ENCODE measurements at regions not wholly inside any gene's neighbourhood (a gene's known extent, or its start where the extent isn't known, plus 50 kb on each side); places are given as distances from the start of the nearest gene placed in this dataset.

GRCh38 chr16:5653789-5654188 lies 556.2 kb upstream of the EEF2KMT start:
- dilution Hi-C loops (cut with HindIII; ENCODE audit: low sequenced_read_pairs, unreplicated experiment): no loop called here
- no TSS peak for BruUV-seq (replicated peaks)

More at GRCh38 chr16:5653789-5654188, 556.2 kb upstream of the EEF2KMT start:
- intact Hi-C loops (cut with micrococcal nuclease): no loop called here
- Histone ChIP-seq H3K9ac (ENCODE audit: low read depth, low read length) (no peak overlapping the region), H3K4me3 (ENCODE audit: insufficient read depth, low read depth, low read length) (no peak overlapping the region), H3K4me2 (ENCODE audit: low read depth, low read length) (no peak overlapping the region), H2AFZ (replicated peaks; ENCODE audit: low read length, poor library complexity) (no peak overlapping the region), H4K91ac (ENCODE audit: insufficient read depth, low read depth, low read length) (no peak overlapping the region), H3K9me1 (ENCODE audit: insufficient read depth, low read length) (no peaks in the 10 kb centered on the region), H4K5ac (ENCODE audit: low read depth, low read length) (no peak overlapping the region), H3K23ac (ENCODE audit: low read depth, low read length) (no peak overlapping the region), H2BK5ac (ENCODE audit: low read depth, low read length, poor library complexity, severe bottlenecking) (no peak overlapping the region), H2BK120ac (ENCODE audit: low read depth, low read length) (no peak overlapping the region), H3K14ac (replicated peaks; ENCODE audit: low read depth, low read length) (no peak overlapping the region), H2AK9ac (replicated peaks; ENCODE audit: low read depth, low read length, poor library complexity) (no peak overlapping the region), H2BK15ac (ENCODE audit: low read depth, low read length) (no peak overlapping the region), H2AK5ac (ENCODE audit: low read depth, low read length) (no peak overlapping the region), H3K27ac (ENCODE audit: insufficient read depth, low read length) (no peak overlapping the region), H3K56ac (ENCODE audit: extremely low read depth, insufficient read depth, low read length) (no peak overlapping the region), H3K27me3 (ENCODE audit: control insufficient read depth, insufficient read depth, low read length) (no peaks in the 10 kb centered on the region), H3K79me1 (ENCODE audit: low read depth in 1 of 2, low read length in 2 of 2) (no peaks in the 10 kb centered on the region), H3K18ac (ENCODE audit: low read depth, low read length) (no peak overlapping the region), H3K36me3 (ENCODE audit: control insufficient read depth, insufficient read depth, low read length) (no peaks in the 10 kb centered on the region), H3K4ac (ENCODE audit: low read depth, low read length) (no peak overlapping the region), H3K4me1 (ENCODE audit: control insufficient read depth, insufficient read depth, low read length) (no peaks in the 10 kb centered on the region), H2BK20ac (ENCODE audit: low read depth, low read length) (no peak overlapping the region), H4K8ac (ENCODE audit: low read depth in 2 of 2, low read length in 2 of 2) (no peak overlapping the region), H3K9me3 (ENCODE audit: control insufficient read depth, insufficient read depth, low read length) (peaks cover 25% of the 10 kb centered on the region), H4K20me1 (ENCODE audit: insufficient read depth, low read length) (no peaks in the 10 kb centered on the region)
- CTCF ChIA-PET: no interaction called here
- ATAC-seq (ENCODE audit: low read depth) (no peak), DNase-seq (no peak)
- POLR2A ChIA-PET (ENCODE audit: unreplicated experiment): no interaction called here
- in situ Hi-C loops (cut with MboI; ENCODE audit: low sequenced_read_pairs): loop anchor here (25.0 kb wide), 1 partner anchor 91 kb away; no protein-coding TSS in a partner anchor
- no peak for TF ChIP-seq RCOR1 (IDR thresholded peaks at IDR 0.05; ENCODE audit: insufficient replicate concordance, low read length)
- TF ChIP-seq USF2 (IDR thresholded peaks at IDR 0.05; ENCODE audit: low read depth, low read length): no peak
- no peak for TF ChIP-seq SMC3 (IDR thresholded peaks at IDR 0.05; ENCODE audit: low read depth, low read length)
- no peak for TF ChIP-seq CHD1 (IDR thresholded peaks at IDR 0.05; ENCODE audit: low read depth, low read length)
- no peak for TF ChIP-seq RFX5 (IDR thresholded peaks at IDR 0.05; ENCODE audit: low read depth, low read length)
- TF ChIP-seq MXI1 (IDR thresholded peaks at IDR 0.05; ENCODE audit: borderline replicate concordance, low read depth, low read length): no peak
- no peak for TF ChIP-seq BHLHE40 (IDR thresholded peaks at IDR 0.05; ENCODE audit: low read depth, low read length)
- TF ChIP-seq CEBPB (IDR thresholded peaks at IDR 0.05; ENCODE audit: low read depth, low read length): no peak
- no peak for TF ChIP-seq CTCF (conservative IDR thresholded peaks at IDR 0.05; ENCODE audit: low read depth, low read length)
- no peak for TF ChIP-seq NFE2L2 (IDR thresholded peaks at IDR 0.05; ENCODE audit: low read depth, low read length)
- no peak for TF ChIP-seq MAFK (IDR thresholded peaks at IDR 0.05; ENCODE audit: low read depth, low read length)
- no peak for TF ChIP-seq ELK1 (IDR thresholded peaks at IDR 0.05; ENCODE audit: borderline replicate concordance, low read depth, low read length)
- no peak for TF ChIP-seq MAZ (IDR thresholded peaks at IDR 0.05; ENCODE audit: borderline replicate concordance, low read depth, low read length)
- no peak for TF ChIP-seq POLR2A (IDR thresholded peaks at IDR 0.05; ENCODE audit: low read depth, low read length)
- TF ChIP-seq FOS (IDR thresholded peaks at IDR 0.05; ENCODE audit: low read depth, low read length): no peak
- TF ChIP-seq RAD21 (IDR thresholded peaks at IDR 0.05; ENCODE audit: low read length): no peak
- no CpG with 5 or more reads among the region's 11 CpGs for WGBS, 2 experiments (ENCODE audit: extremely low coverage in 2 of 2, insufficient read length in 1 of 2)
